Islet of Langerhans (tissue), 1 donor: ENCODE measurements at regions not wholly inside any gene's neighbourhood (a gene's known extent, or its start where the extent isn't known, plus 50 kb on each side); places are given as distances from the start of the nearest gene placed in this dataset.
"Not testable (repeated sequence)": the region's sequence is repeated elsewhere in the genome, so short reads cannot be mapped to it uniquely, and the experiment has no call there.

ENCODE experiments used
- FAIRE-seq: peaks from one replicate; lab custom pipeline; 2011; peaks lifted over from hg19 to GRCh38; lab: Jason Lieb, UNC

GRCh38 chr3:35296944-35297343 lies 342.4 kb upstream of the ARPP21 start:
- not testable (repeated sequence) for FAIRE-seq

GRCh38 chr3:35305406-35305805 lies 333.9 kb upstream of the ARPP21 start:
- FAIRE-seq: no peak

DNA sequence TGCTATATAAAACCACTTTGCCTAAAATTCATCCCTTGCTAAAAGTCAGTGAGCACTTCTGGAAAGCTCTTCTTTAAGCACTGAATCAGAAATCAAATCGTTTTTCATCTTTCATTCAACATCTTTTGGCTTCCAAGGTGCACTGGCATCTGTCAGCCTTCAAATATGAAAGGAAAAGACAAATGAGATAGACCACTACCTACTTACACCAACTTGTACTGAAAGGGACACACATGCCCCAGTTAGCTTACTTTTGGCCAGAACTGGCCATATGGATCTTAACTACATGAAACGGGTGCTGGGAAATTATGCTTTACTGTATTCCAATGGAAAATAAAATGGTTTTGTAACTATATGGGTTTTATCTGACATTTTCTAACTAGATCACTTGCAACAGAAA lies 332.0 kb upstream of the ARPP21 start:
- FAIRE-seq: no peak

DNA sequence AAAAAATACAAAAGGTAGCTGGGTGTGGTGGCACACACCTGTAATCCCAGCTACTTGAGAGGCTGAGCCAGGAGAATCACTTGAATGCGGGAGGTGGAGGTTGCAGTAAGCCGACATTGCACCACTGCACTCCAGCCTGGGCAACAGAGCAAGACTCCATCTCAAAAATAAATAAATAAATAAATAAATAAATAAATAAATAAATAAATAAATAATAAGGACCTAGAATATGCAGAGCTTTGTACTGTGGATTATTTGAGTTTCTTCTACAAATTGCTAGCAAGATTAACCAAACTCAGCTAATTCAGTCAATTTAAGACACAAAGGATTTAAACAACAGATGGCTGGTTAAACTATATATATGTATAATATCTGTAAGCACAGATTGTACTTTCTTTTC lies 322.5 kb upstream of the ARPP21 start:
- FAIRE-seq: not testable (repeated sequence)

DNA sequence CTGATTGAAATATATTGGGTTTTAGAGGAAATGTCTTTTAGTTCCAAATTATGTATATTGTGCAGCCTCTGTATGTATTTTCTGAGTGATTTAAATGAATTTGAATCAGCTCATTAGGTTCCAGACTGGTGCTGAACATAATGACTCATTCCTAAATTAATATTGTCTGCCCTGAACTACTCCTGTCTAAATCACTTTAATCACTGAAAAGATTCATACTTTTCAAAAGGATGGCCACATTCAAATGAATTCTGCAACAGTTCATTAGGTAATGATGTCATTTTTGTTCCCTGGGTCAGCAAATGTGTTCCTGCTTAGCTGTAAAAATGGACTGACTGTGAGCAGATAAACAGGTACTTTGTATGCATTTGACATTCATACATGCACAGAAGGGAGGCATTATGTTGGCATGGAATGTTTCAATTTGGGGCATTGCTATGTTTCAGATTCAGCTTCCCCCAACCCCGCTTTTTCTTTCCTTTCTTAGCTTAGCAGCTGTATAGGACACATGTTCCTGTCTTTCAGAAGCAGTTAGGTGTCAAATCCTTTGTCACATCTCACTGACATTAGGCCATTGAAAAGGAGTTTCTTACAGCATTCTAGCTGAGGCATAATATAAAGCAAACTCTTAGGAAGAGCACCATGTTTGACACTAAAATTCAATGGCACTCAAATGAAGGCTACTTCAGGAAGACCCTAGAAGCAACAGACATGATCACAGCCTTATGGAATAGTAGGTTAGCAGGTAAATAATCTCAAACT lies 318.5 kb upstream of the ARPP21 start:
- no peak for FAIRE-seq

DNA sequence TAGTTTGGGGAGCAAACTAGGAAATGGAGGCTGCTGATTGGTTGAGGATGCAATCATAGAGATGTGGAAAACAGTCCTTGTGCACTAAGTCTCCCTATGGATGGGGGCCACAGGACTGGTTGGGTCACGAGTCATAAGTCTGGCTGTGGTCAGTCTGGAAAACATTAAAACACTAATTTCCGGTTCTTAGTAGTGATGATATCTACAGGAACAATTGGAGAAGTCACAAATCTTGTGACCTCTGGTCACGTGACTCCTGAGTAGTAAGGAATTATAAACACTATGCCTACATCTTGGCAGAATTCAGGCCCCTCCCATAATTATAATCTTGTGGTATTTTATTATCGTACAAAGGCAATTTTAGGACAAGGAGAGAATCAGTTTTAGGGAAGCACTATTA lies 317.3 kb upstream of the ARPP21 start:
- no peak for FAIRE-seq

GRCh38 chr3:35335703-35336102 lies 303.6 kb upstream of the ARPP21 start:
- no peak for FAIRE-seq

DNA sequence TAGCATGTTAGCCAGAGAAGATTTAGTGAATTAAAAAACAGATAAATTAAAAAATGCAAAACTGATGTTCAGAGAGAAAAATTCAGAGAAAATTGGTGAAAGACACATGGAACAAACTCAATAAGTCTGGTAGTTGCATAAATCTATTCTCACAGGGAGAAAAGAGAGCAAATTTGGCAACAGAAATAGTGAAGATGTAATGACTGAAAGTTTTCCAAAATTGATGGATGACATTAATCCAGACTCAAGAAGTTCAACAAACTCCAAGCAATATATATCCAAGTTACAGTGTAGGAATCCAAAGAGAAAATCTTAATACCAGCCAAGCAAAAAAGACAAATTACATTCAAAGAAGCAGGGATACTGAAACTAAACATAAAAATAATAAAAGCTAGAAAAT lies 302.7 kb upstream of the ARPP21 start:
- no peak for FAIRE-seq

DNA sequence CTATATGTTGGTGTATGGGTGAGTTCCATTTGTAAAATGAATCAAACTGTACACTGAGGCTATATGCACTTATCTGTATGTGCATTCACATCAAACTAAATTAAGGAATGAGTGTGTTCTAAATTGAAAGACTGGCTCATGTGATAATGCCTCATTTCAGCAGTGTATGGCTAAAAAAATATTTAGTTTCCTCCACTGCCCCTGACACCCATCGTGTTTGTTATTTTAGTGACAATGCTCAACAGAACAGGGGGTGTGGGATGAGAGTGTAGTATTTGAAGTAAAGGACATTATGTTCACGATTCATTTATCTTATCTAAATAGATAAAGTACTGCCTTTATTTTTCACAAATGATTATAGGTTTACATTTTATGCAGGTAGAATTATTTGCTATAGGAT lies 301.1 kb upstream of the ARPP21 start:
- FAIRE-seq: no peak

- FAIRE-seq: no peak
Measured at GRCh38 chr3:35380196-35380595, 259.1 kb upstream of the ARPP21 start.

GRCh38 chr3:35383216-35383615 lies 256.1 kb upstream of the ARPP21 start:
- FAIRE-seq: no peak

DNA sequence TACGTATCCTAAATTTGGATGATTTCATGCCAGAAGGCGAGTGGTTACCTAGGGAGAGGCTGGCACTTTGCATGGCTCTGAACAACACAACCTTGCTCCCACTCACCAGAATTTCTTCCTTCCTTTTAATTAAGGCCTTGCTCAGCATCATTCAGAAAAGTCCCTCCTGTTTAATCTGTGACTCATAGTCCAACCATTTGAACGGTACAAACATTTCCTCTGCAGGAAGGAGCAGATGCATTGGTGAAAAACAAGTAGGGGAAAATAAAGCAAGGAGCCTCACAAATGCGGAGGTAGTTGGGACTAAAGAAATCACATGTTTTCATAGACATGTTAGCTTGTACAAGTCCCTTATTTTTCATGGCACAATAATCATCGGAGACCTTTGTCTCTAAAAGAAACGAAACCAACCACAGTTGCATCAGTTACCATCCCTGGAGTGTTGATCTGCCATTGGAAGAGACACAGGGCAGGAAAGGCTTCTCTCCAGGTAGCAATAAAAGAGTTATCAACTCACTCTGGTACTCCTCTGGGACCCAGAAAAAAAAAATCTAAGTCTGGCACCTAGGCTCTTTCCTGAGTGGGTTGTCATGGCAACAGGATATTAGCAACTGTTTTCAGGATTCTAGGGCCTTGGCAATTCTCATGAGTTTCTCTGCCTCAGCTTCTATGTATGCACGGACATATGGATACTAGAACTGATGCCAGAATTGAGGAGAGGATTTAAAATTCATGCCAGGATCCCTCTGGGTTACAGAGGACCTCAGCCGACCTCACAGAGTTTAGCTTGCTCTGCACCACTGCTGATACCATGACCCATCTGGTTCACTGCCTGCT lies 255.4 kb upstream of the ARPP21 start:
- FAIRE-seq: no peak

DNA sequence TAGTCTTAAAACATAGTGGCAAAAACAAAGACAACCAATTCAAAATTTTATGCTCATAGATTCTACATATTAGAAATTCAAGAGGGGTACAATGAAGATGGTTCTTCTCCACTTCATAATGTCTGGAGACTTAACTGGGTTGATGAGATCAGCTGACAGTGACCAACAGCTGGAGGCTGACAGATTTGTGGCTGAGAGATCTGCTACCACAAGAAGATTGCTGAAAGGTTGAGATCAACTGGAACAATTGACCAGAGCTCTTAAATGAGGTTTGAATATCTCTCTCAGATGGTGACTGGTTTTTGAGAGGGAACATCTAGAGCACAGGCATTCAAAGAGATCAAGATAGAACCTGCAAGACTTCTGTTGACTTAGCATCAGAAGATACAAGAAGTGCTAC lies 254.1 kb upstream of the ARPP21 start:
- FAIRE-seq: no peak

DNA sequence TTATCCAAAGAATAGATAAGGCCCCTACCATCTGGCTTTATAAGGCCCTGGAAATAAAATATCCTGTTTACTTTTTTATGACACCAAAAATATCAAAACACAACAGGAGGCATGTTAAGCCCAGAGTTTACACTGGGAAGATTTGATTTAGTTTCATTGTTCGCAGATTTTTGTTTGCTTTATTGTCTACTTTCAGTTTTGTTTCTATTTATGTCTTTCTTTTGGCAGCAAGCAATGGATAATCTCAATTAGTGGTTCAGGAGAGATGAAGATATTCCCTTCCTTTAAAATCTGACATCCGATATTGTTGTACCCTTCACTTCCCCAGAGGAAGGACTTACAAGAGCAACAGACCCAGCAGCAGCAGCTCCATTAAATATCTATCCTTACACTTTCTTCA lies 249.4 kb upstream of the ARPP21 start:
- no peak for FAIRE-seq

DNA sequence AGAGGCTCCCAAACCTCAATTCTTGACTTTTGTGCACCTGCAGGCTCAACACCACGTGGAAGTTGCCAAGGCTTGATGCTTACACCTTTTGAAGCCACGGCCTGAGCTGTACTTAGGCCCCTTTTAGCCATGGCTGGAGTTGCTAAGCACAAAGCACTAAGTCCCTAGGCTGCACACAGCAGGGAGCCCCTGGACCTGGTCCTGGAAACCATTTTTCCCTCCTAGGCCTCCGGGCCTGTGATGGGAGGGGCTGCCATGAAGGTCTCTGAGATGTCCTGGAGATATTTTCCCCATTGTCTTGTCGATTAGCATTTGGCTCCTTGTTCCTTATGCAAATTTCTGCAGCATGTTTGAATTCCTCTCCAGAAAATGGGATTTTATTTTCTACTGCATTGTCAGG lies 247.1 kb upstream of the ARPP21 start:
- no peak for FAIRE-seq

DNA sequence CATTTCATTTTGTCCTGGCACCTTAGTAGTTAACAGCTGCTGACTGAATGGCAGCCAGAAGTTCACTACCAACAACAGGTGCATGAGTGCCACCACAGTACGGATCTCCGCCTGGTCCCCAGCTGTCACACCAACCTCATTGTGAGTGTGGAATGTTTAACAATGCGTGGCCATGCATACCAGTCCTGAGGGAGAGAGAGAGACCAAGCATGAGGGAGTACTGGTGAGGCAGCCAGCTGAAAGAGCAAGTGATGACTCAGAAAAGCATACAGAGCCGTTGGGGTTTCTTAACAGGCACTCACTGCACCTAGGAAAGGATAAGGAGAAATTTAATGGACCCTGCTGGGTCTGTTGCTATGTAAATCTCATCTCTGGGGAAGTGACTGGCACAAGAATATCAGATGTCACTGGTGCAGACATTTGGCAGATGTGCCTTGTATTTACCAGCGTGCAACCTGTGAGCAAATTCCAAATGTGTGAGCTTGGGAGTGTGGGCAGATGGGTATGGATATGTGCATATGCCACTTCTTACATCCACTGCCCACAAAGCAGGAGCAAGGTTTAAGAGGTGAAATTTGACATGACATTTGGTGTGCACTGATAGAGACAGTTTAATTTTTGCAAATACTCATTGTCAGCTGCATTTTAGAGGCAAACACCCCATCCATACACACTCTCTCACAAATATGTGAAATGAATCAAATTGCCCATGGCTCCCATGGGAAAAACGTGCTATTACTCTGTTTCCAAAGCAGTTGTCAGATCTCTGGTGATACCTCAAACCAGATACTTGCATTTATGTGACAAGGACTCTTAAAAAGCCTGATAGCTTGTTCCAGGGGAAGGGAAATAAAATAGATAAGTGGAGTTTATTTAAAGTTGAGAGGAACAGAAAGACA lies 245.2 kb upstream of the ARPP21 start:
- no peak for FAIRE-seq

DNA sequence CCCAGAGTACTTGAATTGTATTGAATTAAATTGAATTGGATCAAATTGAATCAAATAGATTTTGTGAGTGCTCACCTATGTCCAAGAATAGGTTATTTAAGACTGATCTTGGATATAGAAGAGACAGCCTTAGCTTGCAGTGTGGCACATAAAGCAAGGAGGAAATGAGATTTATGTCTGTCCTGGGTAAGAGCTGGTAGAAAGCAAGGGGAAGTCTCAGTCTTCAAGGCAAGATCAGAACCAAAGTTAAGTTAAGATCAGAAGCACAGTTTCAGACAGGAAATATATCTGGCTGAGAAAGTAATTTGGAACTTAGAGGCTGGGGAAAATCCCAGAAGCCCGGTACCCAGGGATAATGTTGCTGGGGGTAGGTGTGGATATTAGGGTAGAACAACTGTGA lies 244.4 kb upstream of the ARPP21 start:
- no peak for FAIRE-seq

GRCh38 chr3:35401671-35402070 lies 237.7 kb upstream of the ARPP21 start:
- FAIRE-seq: no peak

DNA sequence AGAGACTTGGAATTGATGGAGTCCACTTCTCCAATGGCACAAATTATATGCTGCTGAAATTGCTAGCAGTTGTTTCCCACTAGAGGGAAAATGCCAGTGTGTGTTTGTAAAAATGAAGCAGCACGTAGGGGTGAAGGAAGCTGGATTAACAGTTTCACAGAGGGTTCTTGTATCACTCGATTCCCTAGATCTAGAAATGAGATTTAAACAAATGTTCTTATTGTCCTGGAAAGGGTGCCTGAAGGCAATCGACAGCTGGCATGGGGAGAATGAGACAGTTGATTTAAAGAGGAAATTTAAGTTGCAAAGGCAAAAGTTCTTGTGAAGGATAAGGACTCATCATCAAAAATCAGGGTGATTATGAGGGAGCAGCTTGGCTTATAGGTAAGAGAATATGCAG lies 234.8 kb upstream of the ARPP21 start:
- FAIRE-seq: no peak

GRCh38 chr3:35408882-35409281 lies 230.4 kb upstream of the ARPP21 start:
- no peak for FAIRE-seq

GRCh38 chr3:35409991-35410390 lies 229.3 kb upstream of the ARPP21 start:
- no peak for FAIRE-seq

- FAIRE-seq: no peak
Measured at GRCh38 chr3:35413483-35413882, 225.8 kb upstream of the ARPP21 start.

GRCh38 chr3:35417080-35417479 lies 222.2 kb upstream of the ARPP21 start:
- no peak for FAIRE-seq
